Keratinocyte (primary cell): ENCODE measurements at regions not wholly inside any gene's neighbourhood (a gene's known extent, or its start where the extent isn't known, plus 50 kb on each side); places are given as distances from the start of the nearest gene placed in this dataset.

ENCODE experiments used
- DNase-seq: peaks from one replicate; pipeline ENCODE4 v3.0.0-alpha.2; 2011; ENCODE audit warnings: low read depth, missing footprints, low spot score
- FAIRE-seq: peaks from 2 replicates; lab custom pipeline; 2011; peaks lifted over from hg19 to GRCh38; lab: Jason Lieb, UNC
- H2AFZ ChIP-seq: 2 replicates; pipeline ENCODE4 v1.6.0; 2012; ENCODE audit warnings: low read length, control low read depth, inconsistent platforms; ENCODE audit not compliant: control insufficient read depth
- H3K27ac ChIP-seq: 2 replicates; pipeline ENCODE4 v1.5.1; 2011; ENCODE audit warnings: low read length; ENCODE audit not compliant: control insufficient read depth, insufficient read depth
- H3K27me3 ChIP-seq: 3 replicates; pipeline ENCODE4 v1.6.0; 2011; ENCODE audit warnings: low read length; ENCODE audit not compliant: control insufficient read depth, insufficient read depth; ENCODE audit errors: extremely low read depth
- H3K36me3 ChIP-seq, 2 experiments: 2 replicates in 1 of 2; 3 replicates in 1 of 2; pipeline ENCODE4 v1.5.1; 2011; ENCODE audit warnings: low read length in 2 of 2, mild to moderate bottlenecking in 1 of 2; ENCODE audit not compliant: control insufficient read depth in 2 of 2, insufficient read depth in 2 of 2; ENCODE audit errors: extremely low read depth in 1 of 2
- H3K4me1 ChIP-seq: 3 replicates; pipeline ENCODE4 v1.5.1; 2011; ENCODE audit warnings: low read length; ENCODE audit not compliant: control insufficient read depth, insufficient read depth; ENCODE audit errors: extremely low read depth
- H3K4me2 ChIP-seq: 3 replicates; pipeline ENCODE4 v1.6.0; 2011; ENCODE audit warnings: low read depth, low read length; ENCODE audit not compliant: control insufficient read depth, insufficient read depth; ENCODE audit errors: extremely low read depth
- H3K4me3 ChIP-seq, 3 experiments: fragments of 200-600 bp in 1 of 3; sonication (generic) in 1 of 3; 2 replicates in 2 of 3; 3 replicates in 1 of 3; pipeline ENCODE4 v1.5.1; 2011 to 2016; ENCODE audit warnings: low read length in 3 of 3, mild to moderate bottlenecking in 3 of 3, control low read depth in 2 of 3, inconsistent platforms in 1 of 3, low read depth in 1 of 3, mixed read lengths in 1 of 3, mixed run types in 1 of 3, moderate library complexity in 1 of 3; ENCODE audit not compliant: control insufficient read depth in 2 of 3, insufficient read depth in 2 of 3; ENCODE audit errors: extremely low read depth in 1 of 3
- H3K79me2 ChIP-seq: 2 replicates; pipeline ENCODE4 v1.6.0; 2012; ENCODE audit warnings: low read length; ENCODE audit not compliant: control insufficient read depth, insufficient read depth
- H3K9ac ChIP-seq: 3 replicates; pipeline ENCODE4 v1.6.0; 2011; ENCODE audit warnings: low read length; ENCODE audit not compliant: control insufficient read depth, insufficient read depth; ENCODE audit errors: extremely low read depth
- H3K9me1 ChIP-seq: 3 replicates; pipeline ENCODE4 v1.6.0; 2011; ENCODE audit warnings: low read length; ENCODE audit not compliant: control insufficient read depth, insufficient read depth; ENCODE audit errors: extremely low read depth
- H3K9me3 ChIP-seq: 2 replicates; pipeline ENCODE4 v1.5.1; 2012; ENCODE audit warnings: low read depth, low read length; ENCODE audit not compliant: control insufficient read depth
- H4K20me1 ChIP-seq: 3 replicates; pipeline ENCODE4 v1.6.0; 2011; ENCODE audit warnings: low read length; ENCODE audit not compliant: control insufficient read depth, insufficient read depth; ENCODE audit errors: extremely low read depth
- EZH2 ChIP-seq: IDR thresholded peaks from one replicate; pipeline ENCODE4 v1.6.1; 2012; ENCODE audit warnings: inconsistent platforms, mild to moderate bottlenecking, low read length, moderate library complexity
- dilution Hi-C: fragments of 300-500 bp; cut with MboI; formaldehyde crosslinking; loops from one replicate; pipeline ENCODE4 v1.7.0; 2020; ENCODE audit warnings: low sequenced_read_pairs; ENCODE audit not compliant: extremely low pct_ligation_motif_present
- TF ChIP-seq, protein P1 (sequence below), 3 experiments: IDR thresholded peaks in 1 of 3; conservative IDR thresholded peaks in 1 of 3; optimal IDR thresholded peaks in 1 of 3; 2 replicates in 2 of 3; 3 replicates in 1 of 3; pipeline versions ENCODE3 to v1.5.1; 2011; ENCODE audit warnings: low read length in 3 of 3, mild to moderate bottlenecking in 3 of 3, moderate library complexity in 2 of 3, control low read depth in 1 of 3, inconsistent platforms in 1 of 3; ENCODE audit not compliant: insufficient read depth in 2 of 3; ENCODE audit errors: extremely low read depth in 1 of 3

DNA sequence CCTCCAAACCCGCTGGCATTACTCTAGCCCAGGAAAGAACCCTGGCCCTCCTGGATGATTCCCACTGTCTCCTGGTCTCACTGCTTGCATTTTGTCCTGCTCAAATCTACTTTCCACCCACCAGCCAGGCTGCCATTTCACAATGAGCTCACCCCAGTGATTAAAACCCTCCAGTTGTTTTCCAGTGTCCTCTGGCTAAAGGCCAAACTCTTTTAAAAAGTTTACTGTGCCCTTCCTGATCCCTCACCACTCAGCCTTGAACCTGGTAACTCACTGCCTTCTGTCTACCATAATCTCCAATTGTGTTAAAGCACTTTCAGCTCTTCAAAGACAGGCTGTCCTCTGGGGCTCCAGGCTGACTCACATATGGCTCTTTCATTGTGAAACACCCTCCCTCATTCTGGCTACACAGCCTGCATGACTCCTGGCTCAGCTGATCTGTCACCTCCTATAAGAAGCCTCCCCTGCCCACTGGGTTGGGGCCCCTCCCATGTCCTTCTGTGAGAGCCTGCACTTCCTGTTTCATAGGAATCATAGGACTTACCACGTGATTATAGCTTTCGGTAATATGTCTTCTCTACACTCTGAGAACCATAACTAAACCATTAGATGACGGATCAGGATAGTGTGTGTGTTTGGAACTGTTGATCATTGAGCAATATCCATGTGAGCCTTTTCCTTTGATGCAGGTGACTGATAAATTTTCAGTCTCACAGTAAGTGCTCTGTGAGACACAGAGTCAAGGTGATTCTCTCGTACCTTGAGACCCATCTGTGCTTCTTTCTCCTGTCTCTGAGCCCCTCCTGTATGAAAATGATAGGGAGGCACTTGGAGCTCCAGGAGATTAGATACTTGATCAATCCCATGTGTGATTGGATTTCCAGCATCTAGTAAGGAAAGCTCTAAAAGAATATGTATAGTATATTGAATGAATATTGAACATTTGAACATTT is 590.8 kb upstream of the ID2 start:
- FAIRE-seq, result peak; percentile 58
- H3K27me3 ChIP-seq, result no peaks in the 10 kb centered on the region
- H4K20me1 ChIP-seq, result no peaks in the 10 kb centered on the region
- H3K36me3 ChIP-seq, result no peaks in the 10 kb centered on the region
- H3K4me2 ChIP-seq, result no peak overlapping the region
- H3K9me1 ChIP-seq, result no peaks in the 10 kb centered on the region
- no peaks in the 10 kb centered on the region for H3K79me2 ChIP-seq
- no peak for TF ChIP-seq EZH2
- TF ChIP-seq, protein P1, sequence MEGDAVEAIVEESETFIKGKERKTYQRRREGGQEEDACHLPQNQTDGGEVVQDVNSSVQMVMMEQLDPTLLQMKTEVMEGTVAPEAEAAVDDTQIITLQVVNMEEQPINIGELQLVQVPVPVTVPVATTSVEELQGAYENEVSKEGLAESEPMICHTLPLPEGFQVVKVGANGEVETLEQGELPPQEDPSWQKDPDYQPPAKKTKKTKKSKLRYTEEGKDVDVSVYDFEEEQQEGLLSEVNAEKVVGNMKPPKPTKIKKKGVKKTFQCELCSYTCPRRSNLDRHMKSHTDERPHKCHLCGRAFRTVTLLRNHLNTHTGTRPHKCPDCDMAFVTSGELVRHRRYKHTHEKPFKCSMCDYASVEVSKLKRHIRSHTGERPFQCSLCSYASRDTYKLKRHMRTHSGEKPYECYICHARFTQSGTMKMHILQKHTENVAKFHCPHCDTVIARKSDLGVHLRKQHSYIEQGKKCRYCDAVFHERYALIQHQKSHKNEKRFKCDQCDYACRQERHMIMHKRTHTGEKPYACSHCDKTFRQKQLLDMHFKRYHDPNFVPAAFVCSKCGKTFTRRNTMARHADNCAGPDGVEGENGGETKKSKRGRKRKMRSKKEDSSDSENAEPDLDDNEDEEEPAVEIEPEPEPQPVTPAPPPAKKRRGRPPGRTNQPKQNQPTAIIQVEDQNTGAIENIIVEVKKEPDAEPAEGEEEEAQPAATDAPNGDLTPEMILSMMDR (optimal IDR thresholded peaks at IDR 0.05 in 1 of 3, IDR thresholded peaks at IDR 0.05 in 1 of 3, conservative IDR thresholded peaks at IDR 0.05 in 1 of 3; ENCODE audit: extremely low read depth in 1 of 3, insufficient read depth in 2 of 3, low read length in 3 of 3), result no peak
- H2AFZ ChIP-seq, result peak overlapping the region; percentile 40
- no peak overlapping the region for H3K9ac ChIP-seq
- no peak overlapping the region for H3K27ac ChIP-seq
- no peaks in the 10 kb centered on the region for H3K9me3 ChIP-seq
- DNase-seq, result peak; percentile 58
- dilution Hi-C loops, result no loop called here
- no peak overlapping the region for H3K4me3 ChIP-seq
- H3K4me1 ChIP-seq, result peaks cover 40% of the 10 kb centered on the region

- Histone ChIP-seq H3K9me1 (no peaks in the 10 kb centered on the region), H4K20me1 (no peaks in the 10 kb centered on the region), H2AFZ (no peak overlapping the region), H3K4me3 (no peak overlapping the region), H3K36me3 (no peaks in the 10 kb centered on the region), H3K27me3 (no peaks in the 10 kb centered on the region), H3K9me3 (no peaks in the 10 kb centered on the region), H3K79me2 (no peaks in the 10 kb centered on the region), H3K4me1 (peaks cover 19% of the 10 kb centered on the region), H3K27ac (no peak overlapping the region), H3K9ac (no peak overlapping the region), H3K4me2 (no peak overlapping the region)
- TF ChIP-seq, protein P1 (optimal IDR thresholded peaks at IDR 0.05 in 1 of 3, IDR thresholded peaks at IDR 0.05 in 1 of 3, conservative IDR thresholded peaks at IDR 0.05 in 1 of 3; ENCODE audit: extremely low read depth in 1 of 3, insufficient read depth in 2 of 3, low read length in 3 of 3), result no peak
- no peak for TF ChIP-seq EZH2
- DNase-seq (no peak), FAIRE-seq (no peak)
- dilution Hi-C loops, result no loop called here
Observed at GRCh38 chr2:8094526-8094925, 587.3 kb upstream of the ID2 start.
